H1 (cell line): ENCODE measurements at regions not wholly inside any gene's neighbourhood (a gene's known extent, or its start where the extent isn't known, plus 50 kb on each side); places are given as distances from the start of the nearest gene placed in this dataset.

Source experiments
- CTCF ChIA-PET: fragments of 300-600 bp; sonication (Branson Sonifier 250); formaldehyde crosslinking; loops from one replicate; lab custom pipeline; 2021; ENCODE audit not compliant: partially characterized antibody; lab: Charles Lee
- POLR2A ChIA-PET: fragments of 300-600 bp; sonication (Branson Sonifier 250); formaldehyde crosslinking; loops from one replicate; lab custom pipeline; 2021; ENCODE audit warnings: inconsistent platforms; ENCODE audit not compliant: partially characterized antibody; lab: Charles Lee
- DNase-seq, 2 experiments: peaks; one replicate each; pipeline versions ENCODE4 v3.0.0 to v3.0.0-alpha.2; 2010 to 2022; ENCODE audit warnings: low spot score in 2 of 2, low read depth in 1 of 2, mixed read lengths in 1 of 2
- FAIRE-seq: peaks from 2 replicates; lab custom pipeline; 2011; peaks lifted over from hg19 to GRCh38; lab: Jason Lieb, UNC
- H2AFZ ChIP-seq: 2 replicates; pipeline ENCODE4 v1.8.1; 2012; ENCODE audit warnings: low read length, inconsistent platforms
- H2AK5ac ChIP-seq: 2 replicates; pipeline ENCODE4 v1.6.1; 2013; ENCODE audit warnings: low read depth, low read length
- H2BK120ac ChIP-seq: replicated peaks from 2 replicates; pipeline ENCODE3; 2013; ENCODE audit warnings: low read depth, low read length, inconsistent platforms
- H2BK12ac ChIP-seq: 2 replicates; pipeline ENCODE4 v1.6.1; 2013; ENCODE audit warnings: low read depth, low read length
- H2BK15ac ChIP-seq: 2 replicates; pipeline ENCODE4 v1.6.1; 2013; ENCODE audit warnings: low read length
- H2BK20ac ChIP-seq: 2 replicates; pipeline ENCODE4 v1.6.1; 2013; ENCODE audit warnings: low read length
- H2BK5ac ChIP-seq: 2 replicates; pipeline ENCODE4 v1.6.1; 2013; ENCODE audit warnings: low read depth, low read length
- H3K14ac ChIP-seq: 2 replicates; pipeline ENCODE4 v1.6.1; 2013; ENCODE audit warnings: inconsistent platforms; ENCODE audit not compliant: insufficient read length
- H3K18ac ChIP-seq: 2 replicates; pipeline ENCODE4 v1.6.1; 2013; ENCODE audit warnings: low read length; ENCODE audit errors: extremely low read depth
- H3K23ac ChIP-seq: 2 replicates; pipeline ENCODE4 v1.6.1; 2013; ENCODE audit warnings: inconsistent platforms; ENCODE audit not compliant: insufficient read length
- H3K23me2 ChIP-seq: 2 replicates; pipeline ENCODE4 v1.6.1; 2013; ENCODE audit warnings: low read depth, low read length
- H3K27ac ChIP-seq: 2 replicates; pipeline ENCODE4 v1.6.1; 2011; ENCODE audit warnings: low read depth, low read length, inconsistent platforms
- H3K27me3 ChIP-seq, 4 experiments: replicated peaks in 1 of 4; 1 replicate in 1 of 4; 2 replicates in 3 of 4; pipeline versions ENCODE4 v1.6.1 to v1.8.1; 2011 to 2013; ENCODE audit warnings: low read length in 3 of 4, mild to moderate bottlenecking in 3 of 4, inconsistent platforms in 2 of 4, mixed read lengths in 2 of 4, moderate library complexity in 1 of 4; ENCODE audit not compliant: control insufficient read depth in 3 of 4, insufficient read depth in 3 of 4; ENCODE audit errors: extremely low read depth in 1 of 4
- H3K36me3 ChIP-seq, 4 experiments: 2 replicates each; pipeline versions ENCODE4 v1.6.1 to v1.8.1; 2011 to 2013; ENCODE audit warnings: mild to moderate bottlenecking in 4 of 4, low read length in 3 of 4, moderate library complexity in 2 of 4, control low read depth in 1 of 4, inconsistent platforms in 1 of 4; ENCODE audit not compliant: insufficient read depth in 4 of 4, control insufficient read depth in 2 of 4
- H3K4ac ChIP-seq: replicated peaks from 2 replicates; pipeline ENCODE3; 2013; ENCODE audit warnings: low read length, low read depth, mixed read lengths, inconsistent platforms; ENCODE audit not compliant: insufficient read length
- H3K4me1 ChIP-seq, 4 experiments: replicated peaks in 1 of 4; 1 replicate in 1 of 4; 2 replicates in 3 of 4; pipeline versions ENCODE4 v1.6.1 to v1.8.1; 2011 to 2013; ENCODE audit warnings: low read length in 3 of 4, inconsistent platforms in 2 of 4, mixed read lengths in 1 of 4; ENCODE audit not compliant: insufficient read depth in 4 of 4, control insufficient read depth in 3 of 4
- H3K4me2 ChIP-seq, 2 experiments: 2 replicates each; pipeline versions ENCODE4 v1.6.1 to v1.8.1; 2011 to 2013; ENCODE audit warnings: low read depth in 2 of 2, low read length in 2 of 2, control low read depth in 1 of 2, inconsistent platforms in 1 of 2, mild to moderate bottlenecking in 1 of 2; ENCODE audit not compliant: insufficient read depth in 1 of 2
- H3K4me3 ChIP-seq, 4 experiments: fragments of 200-600, 300-600 bp in 1 of 4; sonication (generic), shearing (Covaris generic), sonication (Bioruptor Twin) in 1 of 4; 2 replicates each; pipeline versions ENCODE4 v1.5.1 to v1.8.1; 2011 to 2016; ENCODE audit warnings: low read length in 4 of 4, low read depth in 3 of 4, control low read depth in 2 of 4, inconsistent platforms in 2 of 4, mild to moderate bottlenecking in 2 of 4, mixed read lengths in 1 of 4, moderate library complexity in 1 of 4; ENCODE audit not compliant: insufficient read depth in 2 of 4; ENCODE audit errors: extremely low read depth in 1 of 4
- H3K56ac ChIP-seq: replicated peaks from 2 replicates; pipeline ENCODE3; 2013; ENCODE audit warnings: low read depth, mild to moderate bottlenecking, mixed read lengths, low read length, inconsistent platforms; ENCODE audit not compliant: insufficient read length
- H3K79me1 ChIP-seq: 2 replicates; pipeline ENCODE4 v1.6.1; 2013; ENCODE audit warnings: low read depth, low read length, control low read depth
- H3K79me2 ChIP-seq, 2 experiments: 2 replicates each; pipeline versions ENCODE4 v1.6.1 to v1.8.1; 2012 to 2013; ENCODE audit warnings: low read length in 2 of 2, mild to moderate bottlenecking in 2 of 2, inconsistent platforms in 1 of 2; ENCODE audit not compliant: insufficient read depth in 2 of 2, control insufficient read depth in 1 of 2
- H3K9ac ChIP-seq, 4 experiments: replicated peaks in 1 of 4; 1 replicate in 1 of 4; 2 replicates in 3 of 4; pipeline versions ENCODE4 v1.6.1 to v1.8.1; 2011 to 2013; ENCODE audit warnings: low read depth in 3 of 4, low read length in 3 of 4, control low read depth in 2 of 4, mild to moderate bottlenecking in 2 of 4, moderate library complexity in 2 of 4, inconsistent platforms in 1 of 4; ENCODE audit errors: extremely low read depth in 1 of 4
- H3K9me3 ChIP-seq, 2 experiments: 2 replicates each; pipeline versions ENCODE4 v1.6.1 to v1.8.1; 2012 to 2013; ENCODE audit warnings: mild to moderate bottlenecking in 2 of 2, moderate library complexity in 2 of 2, control low read depth in 1 of 2, inconsistent platforms in 1 of 2, low read depth in 1 of 2, low read length in 1 of 2, mixed read lengths in 1 of 2; ENCODE audit not compliant: insufficient read depth in 2 of 2
- H4K20me1 ChIP-seq, 2 experiments: replicated peaks in 1 of 2; 2 replicates each; pipeline versions ENCODE3 to v1.8.1; 2011 to 2013; ENCODE audit warnings: inconsistent platforms in 2 of 2, low read length in 2 of 2, mild to moderate bottlenecking in 1 of 2; ENCODE audit not compliant: insufficient read depth in 2 of 2, control insufficient read depth in 1 of 2
- H4K5ac ChIP-seq: 2 replicates; pipeline ENCODE4 v1.6.1; 2013; ENCODE audit warnings: low read length, low read depth, mixed read lengths, inconsistent platforms; ENCODE audit not compliant: insufficient read length
- H4K8ac ChIP-seq: 2 replicates; pipeline ENCODE4 v1.8.0; 2013; ENCODE audit warnings: mild to moderate bottlenecking, moderate library complexity, low read length, inconsistent platforms; ENCODE audit not compliant: insufficient read depth; ENCODE audit errors: extremely low read depth
- H4K91ac ChIP-seq: replicated peaks from 2 replicates; pipeline ENCODE3; 2013; ENCODE audit warnings: low read length, mixed read lengths, inconsistent platforms; ENCODE audit not compliant: insufficient read length
- BCL11A ChIP-seq, 2 experiments: IDR thresholded peaks; one replicate each; pipeline ENCODE4 v1.6.1; 2011; ENCODE audit warnings: low read depth in 2 of 2, low read length in 2 of 2, mild to moderate bottlenecking in 2 of 2
- CHD1 ChIP-seq: IDR thresholded peaks from 2 replicates; pipeline ENCODE4 v1.6.1; 2012; ENCODE audit warnings: low read depth, low read length, improper control_type of control experiment
- CTBP2 ChIP-seq: IDR thresholded peaks from 2 replicates; pipeline ENCODE4 v1.7.0; 2011; ENCODE audit warnings: borderline replicate concordance, mild to moderate bottlenecking, moderate library complexity, mixed read lengths, low read length; ENCODE audit not compliant: insufficient read depth, insufficient read length
- HDAC2 ChIP-seq, 2 experiments: fragments of 300-600 bp in 1 of 2; sonication (generic) in 1 of 2; IDR thresholded peaks; 2 replicates each; pipeline ENCODE4 v1.6.1; 2011 to 2012; ENCODE audit warnings: low read depth in 2 of 2, low read length in 2 of 2, mild to moderate bottlenecking in 2 of 2, moderate library complexity in 2 of 2, borderline replicate concordance in 1 of 2, inconsistent platforms in 1 of 2
- JUND ChIP-seq: IDR thresholded peaks from 2 replicates; pipeline ENCODE4 v1.6.1; 2011; ENCODE audit warnings: mild to moderate bottlenecking, improper control_type of control experiment, low read length
- KDM5A ChIP-seq: fragments of 200-600 bp; IDR thresholded peaks from 2 replicates; pipeline ENCODE4 v1.7.1; 2012; ENCODE audit warnings: mild to moderate bottlenecking, low read length, inconsistent platforms, mixed read lengths
- PHF8 ChIP-seq: fragments of 200-600 bp; sonication (generic); conservative IDR thresholded peaks from 2 replicates; pipeline ENCODE4 v1.7.1; 2012; ENCODE audit warnings: low read depth, mild to moderate bottlenecking, inconsistent platforms, low read length, moderate library complexity
- POLR2A ChIP-seq, 2 experiments: IDR thresholded peaks; 1 replicate in 1 of 2; 2 replicates in 1 of 2; pipeline ENCODE4 v1.6.1; 2011; ENCODE audit warnings: low read depth in 2 of 2, low read length in 2 of 2, mild to moderate bottlenecking in 2 of 2; ENCODE audit errors: control extremely low read depth in 1 of 2
- RNF2 ChIP-seq: fragments of 200-900, 300-1000 bp; sonication (generic); IDR thresholded peaks from 2 replicates; pipeline ENCODE4 v1.7.1; 2016; ENCODE audit warnings: borderline replicate concordance, low read depth, mild to moderate bottlenecking, antibody characterized with exemption, low read length; ENCODE audit not compliant: poor library complexity, severe bottlenecking; ENCODE audit errors: missing control alignments
- RXRA ChIP-seq: IDR thresholded peaks from 2 replicates; pipeline ENCODE4 v1.6.1; 2011; ENCODE audit warnings: low read depth, mild to moderate bottlenecking, low read length, moderate library complexity; ENCODE audit not compliant: insufficient read depth
- SAP30 ChIP-seq: fragments of 300-600 bp; sonication (generic); IDR thresholded peaks from 2 replicates; pipeline ENCODE4 v1.7.1; 2012; ENCODE audit warnings: low read length, moderate library complexity, mild to moderate bottlenecking, inconsistent platforms; ENCODE audit not compliant: insufficient read depth, insufficient replicate concordance
- SP4 ChIP-seq: IDR thresholded peaks from 2 replicates; pipeline ENCODE4 v1.6.1; 2012; ENCODE audit warnings: low read length, inconsistent platforms
- SUZ12 ChIP-seq: fragments of 200-600 bp; sonication (generic); IDR thresholded peaks from 2 replicates; pipeline ENCODE4 v1.6.1; 2012; ENCODE audit warnings: mild to moderate bottlenecking, inconsistent platforms, low read length, moderate library complexity, mixed read lengths
- TBP ChIP-seq: IDR thresholded peaks from 2 replicates; pipeline ENCODE4 v1.6.1; 2011; ENCODE audit warnings: low read depth, low read length, improper control_type of control experiment
- TCF12 ChIP-seq: IDR thresholded peaks from 2 replicates; pipeline ENCODE4 v1.6.1; 2011; ENCODE audit warnings: low read depth, mild to moderate bottlenecking, low read length
- WGBS, 2 experiments: shearing (Covaris generic) in 1 of 2; methylation state at CpG; one replicate each; pipeline versions ENCODE4 v1.1.6 to v1.1.7; 2013 to 2015; ENCODE audit warnings: low lambda C conversion rate in 2 of 2, mixed read lengths in 2 of 2, inconsistent platforms in 1 of 2, low coverage in 1 of 2, missing lambda C conversion rate in 1 of 2; ENCODE audit not compliant: insufficient replicate concordance in 2 of 2, insufficient coverage in 1 of 2, insufficient read length in 1 of 2; ENCODE audit errors: extremely low coverage in 1 of 2, missing lambda C conversion rate in 1 of 2; 5-methylcytosine and 5-hydroxymethylcytosine counted together

GRCh38 chr20:50393242-50393641, 116.9 kb upstream of the PTPN1 start:
- no peak overlapping the region for H3K14ac ChIP-seq
- H2BK5ac ChIP-seq, result no peak overlapping the region
- WGBS, 2 experiments, result 76% methylated on average over 6 of the region's 6 CpGs; no CpG with 5 or more reads in 1 of the 2 experiments
- no peak overlapping the region for H2AK5ac ChIP-seq
- no peak overlapping the region for H3K56ac ChIP-seq
- H4K8ac ChIP-seq, result peak overlapping the region; percentile 44; the same call in 1 of the 2 replicates
- H2BK15ac ChIP-seq, result no peak overlapping the region
- POLR2A ChIA-PET, result no interaction called here
- no peak overlapping the region for H3K4me2 ChIP-seq
- H2BK12ac ChIP-seq, result no peak overlapping the region
- H3K27ac ChIP-seq, result no peak overlapping the region
- no peak overlapping the region for H3K9ac ChIP-seq
- no peak overlapping the region for H4K91ac ChIP-seq
- H3K23me2 ChIP-seq, result no peaks in the 10 kb centered on the region
- CTCF ChIA-PET, result interaction anchor here (2.7 kb wide), 1 partner anchor 71 kb away, joined by 8 read pairs; no protein-coding TSS in a partner anchor
- H3K23ac ChIP-seq, result no peak overlapping the region
- H4K5ac ChIP-seq, result no peak overlapping the region
- no peak overlapping the region for H3K4ac ChIP-seq
- H3K4me3 ChIP-seq, result no peak overlapping the region
- H3K79me2 ChIP-seq, result no peaks in the 10 kb centered on the region
- no peak overlapping the region for H2AFZ ChIP-seq
- FAIRE-seq (no peak), DNase-seq (no peak)
- H2BK20ac ChIP-seq, result no peak overlapping the region
- no peaks in the 10 kb centered on the region for H3K4me1 ChIP-seq
- no peak overlapping the region for H3K18ac ChIP-seq
- no peaks in the 10 kb centered on the region for H3K27me3 ChIP-seq
- H2BK120ac ChIP-seq, result no peak overlapping the region
- H3K79me1 ChIP-seq, result no peaks in the 10 kb centered on the region
- no peaks in the 10 kb centered on the region for H3K36me3 ChIP-seq
- no peaks in the 10 kb centered on the region for H3K9me3 ChIP-seq
- no peaks in the 10 kb centered on the region for H4K20me1 ChIP-seq
- no peak for TF ChIP-seq SP4
- TF ChIP-seq HDAC2 (IDR thresholded peaks at IDR 0.05; ENCODE audit: borderline replicate concordance in 1 of 2, low read depth in 2 of 2, low read length in 2 of 2), result no peak
- no peak for TF ChIP-seq SUZ12
- TF ChIP-seq POLR2A (IDR thresholded peaks at IDR 0.05; ENCODE audit: control extremely low read depth in 1 of 2, low read depth in 2 of 2, low read length in 2 of 2), result no peak
- no peak for TF ChIP-seq KDM5A
- no peak for TF ChIP-seq TCF12
- TF ChIP-seq SAP30, result no peak
- no peak for TF ChIP-seq JUND
- no peak for TF ChIP-seq CTBP2
- TF ChIP-seq PHF8, result no peak
- no peak for TF ChIP-seq RNF2
- no peak for TF ChIP-seq TBP
- TF ChIP-seq BCL11A (IDR thresholded peaks at IDR 0.05; ENCODE audit: low read depth in 2 of 2, low read length in 2 of 2), result no peak
- no peak for TF ChIP-seq CHD1
- TF ChIP-seq RXRA, result no peak
